SK-N-SH (cell line): ENCODE measurements at regions not wholly inside any gene's neighbourhood (a gene's known extent, or its start where the extent isn't known, plus 50 kb on each side); places are given as distances from the start of the nearest gene placed in this dataset.

Experiments used
- CTCF ChIA-PET: fragments of 300-600, 350-600 bp; formaldehyde crosslinking; extraction: SDS; loops from one replicate; lab custom pipeline; 2021; lab: Yijun Ruan, JAX
- POLR2A ChIA-PET: fragments of 350-600 bp; sonication (Branson Sonifier 250); formaldehyde crosslinking; extraction: SDS; loops from one replicate; lab custom pipeline; 2020; ENCODE audit warnings: antibody characterized with exemption, inconsistent platforms; lab: Yijun Ruan, JAX
- DNase-seq: peaks from one replicate; pipeline ENCODE4 v3.0.0; 2012
- H2AFZ ChIP-seq: fragments of 200-600 bp; sonication (generic); 2 replicates; pipeline ENCODE4 v1.8.1; 2016; ENCODE audit warnings: antibody characterized with exemption, mild to moderate bottlenecking, low read depth
- H3F3A ChIP-seq: fragments of 200-600 bp; sonication (generic); replicated peaks from 2 replicates; pipeline ENCODE3; 2016; ENCODE audit warnings: antibody characterized with exemption, mild to moderate bottlenecking; ENCODE audit not compliant: insufficient read depth
- H3K27ac ChIP-seq, 2 experiments: fragments of 200-500 bp in 1 of 2; fragments of 200-600 bp in 1 of 2; sonication (Bioruptor generic) in 1 of 2; sonication (generic), shearing (Covaris generic) in 1 of 2; 2 replicates each; pipeline versions ENCODE4 v1.5.1 to v1.6.1; 2014 to 2016; ENCODE audit warnings: low read depth in 2 of 2, inconsistent platforms in 1 of 2, low read length in 1 of 2, mild to moderate bottlenecking in 1 of 2, mixed read lengths in 1 of 2
- H3K27me3 ChIP-seq: fragments of 200-600 bp; sonication (generic), shearing (Covaris generic); 2 replicates; pipeline ENCODE4 v1.6.1; 2016; ENCODE audit warnings: mixed run types; ENCODE audit not compliant: insufficient read depth
- H3K36me3 ChIP-seq, 2 experiments: fragments of 200-500 bp in 1 of 2; fragments of 200-600 bp in 1 of 2; sonication (Bioruptor generic) in 1 of 2; sonication (generic) in 1 of 2; replicated peaks in 1 of 2; 2 replicates each; pipeline versions ENCODE3 to v1.5.1; 2014 to 2016; ENCODE audit warnings: low read length in 1 of 2, mild to moderate bottlenecking in 1 of 2; ENCODE audit not compliant: insufficient read depth in 2 of 2, control insufficient read depth in 1 of 2
- H3K4me1 ChIP-seq, 2 experiments: fragments of 200-500 bp in 1 of 2; fragments of 200-600 bp in 1 of 2; sonication (Bioruptor generic) in 1 of 2; sonication (generic), shearing (Covaris generic) in 1 of 2; 2 replicates each; pipeline versions ENCODE4 v1.5.1 to v1.6.1; 2014 to 2016; ENCODE audit warnings: low read depth in 1 of 2, low read length in 1 of 2, mixed run types in 1 of 2; ENCODE audit not compliant: insufficient read depth in 2 of 2, control insufficient read depth in 1 of 2
- H3K4me2 ChIP-seq: fragments of 200-600 bp; sonication (generic), shearing (Covaris generic); 2 replicates; pipeline ENCODE4 v1.6.1; 2017; ENCODE audit warnings: mixed run types
- H3K4me3 ChIP-seq, 2 experiments: fragments of 200-500 bp in 1 of 2; fragments of 200-600 bp in 1 of 2; sonication (Bioruptor generic) in 1 of 2; sonication (generic), shearing (Covaris generic) in 1 of 2; 2 replicates each; pipeline versions ENCODE4 v1.5.1 to v1.8.1; 2014 to 2016; ENCODE audit warnings: low read depth in 2 of 2, inconsistent platforms in 1 of 2, low read length in 1 of 2, mild to moderate bottlenecking in 1 of 2, mixed read lengths in 1 of 2, moderate library complexity in 1 of 2
- H3K79me2 ChIP-seq: fragments of 200-600 bp; sonication (generic); 2 replicates; pipeline ENCODE4 v1.8.1; 2017; ENCODE audit warnings: mild to moderate bottlenecking; ENCODE audit not compliant: insufficient read depth
- H3K9ac ChIP-seq: fragments of 200-600 bp; sonication (generic); 2 replicates; pipeline ENCODE4 v1.6.1; 2017; ENCODE audit warnings: mixed run types
- H3K9me2 ChIP-seq: fragments of 200-600 bp; sonication (generic); 2 replicates; pipeline ENCODE4 v1.6.1; 2017; ENCODE audit warnings: mixed run types
- H3K9me3 ChIP-seq: fragments of 200-600 bp; sonication (generic); 2 replicates; pipeline ENCODE4 v1.6.1; 2017; ENCODE audit warnings: mixed run types, mild to moderate bottlenecking, moderate library complexity
- H4K20me1 ChIP-seq: fragments of 200-600 bp; sonication (generic); 2 replicates; pipeline ENCODE4 v1.6.1; 2017; ENCODE audit warnings: mild to moderate bottlenecking, mixed run types; ENCODE audit not compliant: insufficient read depth
- ELF1 ChIP-seq: IDR thresholded peaks from 2 replicates; pipeline ENCODE4 v1.4.0; 2012
- IRF3 ChIP-seq: fragments of 150-350 bp; IDR thresholded peaks from 2 replicates; pipeline ENCODE4 v1.6.1; 2016; ENCODE audit warnings: mild to moderate bottlenecking, low read depth, low read length
- MAX ChIP-seq: IDR thresholded peaks from 2 replicates; pipeline ENCODE4 v1.4.0; 2012; ENCODE audit warnings: low read depth
- POLR2AphosphoS5 ChIP-seq: IDR thresholded peaks from 2 replicates; pipeline ENCODE4 v1.6.1; 2012; ENCODE audit warnings: low read depth, low read length
- RAD21 ChIP-seq: IDR thresholded peaks from 2 replicates; pipeline ENCODE4 v1.6.1; 2012; ENCODE audit warnings: mild to moderate bottlenecking, low read length
- REST ChIP-seq: IDR thresholded peaks from 2 replicates; pipeline ENCODE4 v1.6.1; 2012; ENCODE audit warnings: mild to moderate bottlenecking, low read depth, low read length, moderate library complexity
- USF1 ChIP-seq: IDR thresholded peaks from 2 replicates; pipeline ENCODE4 v1.4.0; 2012; ENCODE audit warnings: low read depth, borderline replicate concordance
- USF2 ChIP-seq: fragments of 150-350 bp; IDR thresholded peaks from 2 replicates; pipeline ENCODE4 v1.6.1; 2017; ENCODE audit warnings: antibody characterized with exemption, low read length, low read depth, borderline replicate concordance
- YY1 ChIP-seq: IDR thresholded peaks from 2 replicates; pipeline ENCODE4 v1.4.0; 2012; ENCODE audit warnings: low read depth, mild to moderate bottlenecking
- ZBTB33 ChIP-seq: IDR thresholded peaks from 2 replicates; pipeline ENCODE4 v1.4.0; 2012; ENCODE audit warnings: low read depth, borderline replicate concordance
- WGBS: methylation state at CpG from one replicate; pipeline ENCODE4 v1.1.6; 2017; ENCODE audit warnings: low lambda C conversion rate; 5-methylcytosine and 5-hydroxymethylcytosine counted together

GRCh38 chr6:68189217-68189815, 445.8 kb upstream of the ADGRB3 start:
- H3K4me3 ChIP-seq: no peak overlapping the region
- CTCF ChIA-PET: no interaction called here
- no peaks in the 10 kb centered on the region for H3K36me3 ChIP-seq
- no peaks in the 10 kb centered on the region for H3K4me1 ChIP-seq
- H3K4me2 ChIP-seq: no peak overlapping the region
- no peaks in the 10 kb centered on the region for H3F3A ChIP-seq
- H3K27me3 ChIP-seq: no peaks in the 10 kb centered on the region
- H3K9ac ChIP-seq: no peak overlapping the region
- H3K9me2 ChIP-seq: no peaks in the 10 kb centered on the region
- H3K79me2 ChIP-seq: no peaks in the 10 kb centered on the region
- TF ChIP-seq ZBTB33 (no peak), MAX (no peak), REST (no peak), IRF3 (no peak), RAD21 (no peak), ELF1 (no peak), POLR2AphosphoS5 (no peak), USF2 (no peak), YY1 (no peak), USF1 (no peak)
- TF ChIP-seq, all 33 proteins: peak for 0
- Histone ChIP-seq H4K20me1 (no peaks in the 10 kb centered on the region), H3K27ac (no peak overlapping the region), H2AFZ (no peak overlapping the region), H3K9me3 (no peaks in the 10 kb centered on the region)
- no peak for DNase-seq
- POLR2A ChIA-PET: no interaction called here
- WGBS: 27% methylated on average over 3 of the region's 3 CpGs
